Smooth muscle cell (in vitro differentiated cells): ENCODE measurements at regions not wholly inside any gene's neighbourhood (a gene's known extent, or its start where the extent isn't known, plus 50 kb on each side); places are given as distances from the start of the nearest gene placed in this dataset.

Experiments used
- DNase-seq: peaks from one replicate; lab custom pipeline; 2025; ENCODE audit not compliant: unreplicated experiment; lab: John Stamatoyannopoulos, UW
- H2AFZ ChIP-seq: fragments of 200-600 bp; sonication (generic); 2 replicates; pipeline ENCODE4 v1.6.0; 2016; ENCODE audit warnings: antibody characterized with exemption, low read depth, mild to moderate bottlenecking
- H3F3A ChIP-seq: fragments of 200-600 bp; sonication (generic); 2 replicates; pipeline ENCODE4 v1.6.0; 2017; ENCODE audit warnings: antibody characterized with exemption, low read depth
- H3K27ac ChIP-seq: fragments of 200-600 bp; sonication (generic); 2 replicates; pipeline ENCODE4 v1.5.1; 2016; ENCODE audit warnings: low read depth, mild to moderate bottlenecking
- H3K27me3 ChIP-seq: fragments of 200-600 bp; sonication (generic); 2 replicates; pipeline ENCODE4 v1.6.1; 2016; ENCODE audit warnings: low read depth, mild to moderate bottlenecking
- H3K36me3 ChIP-seq: fragments of 200-600 bp; sonication (generic); 2 replicates; pipeline ENCODE4 v1.5.1; 2016; ENCODE audit warnings: low read depth
- H3K4me1 ChIP-seq: fragments of 200-600 bp; sonication (generic); 2 replicates; pipeline ENCODE4 v1.5.1; 2016; ENCODE audit warnings: low read depth
- H3K4me2 ChIP-seq: fragments of 200-600 bp; sonication (generic); 2 replicates; pipeline ENCODE4 v1.6.0; 2016; ENCODE audit warnings: mild to moderate bottlenecking
- H3K4me3 ChIP-seq: fragments of 200-600 bp; sonication (generic); 2 replicates; pipeline ENCODE4 v1.5.1; 2016; ENCODE audit warnings: mild to moderate bottlenecking
- H3K79me2 ChIP-seq: fragments of 200-600 bp; sonication (generic); 2 replicates; pipeline ENCODE4 v1.6.0; 2016; ENCODE audit warnings: low read depth, mild to moderate bottlenecking
- H3K9ac ChIP-seq: fragments of 200-600 bp; sonication (generic); 2 replicates; pipeline ENCODE4 v1.6.0; 2016; ENCODE audit warnings: low read depth
- H3K9me3 ChIP-seq: fragments of 200-600 bp; sonication (generic); replicated peaks from 2 replicates; pipeline ENCODE4 v1.5.1; 2016; ENCODE audit warnings: low read depth
- H4K20me1 ChIP-seq: fragments of 200-600 bp; sonication (generic); 2 replicates; pipeline ENCODE4 v1.6.0; 2016; ENCODE audit warnings: low read depth
- WGBS: methylation state at CpG from one replicate; pipeline ENCODE4 v1.1.7; 2016; ENCODE audit warnings: low lambda C conversion rate; 5-methylcytosine and 5-hydroxymethylcytosine counted together
- TF ChIP-seq, protein P1 (sequence below): fragments of 200-600 bp; sonication (generic); IDR thresholded peaks from 2 replicates; pipeline ENCODE4 v1.5.1; 2017; ENCODE audit warnings: borderline replicate concordance, mild to moderate bottlenecking, antibody characterized with exemption; ENCODE audit not compliant: insufficient read depth, poor library complexity, severe bottlenecking

DNA sequence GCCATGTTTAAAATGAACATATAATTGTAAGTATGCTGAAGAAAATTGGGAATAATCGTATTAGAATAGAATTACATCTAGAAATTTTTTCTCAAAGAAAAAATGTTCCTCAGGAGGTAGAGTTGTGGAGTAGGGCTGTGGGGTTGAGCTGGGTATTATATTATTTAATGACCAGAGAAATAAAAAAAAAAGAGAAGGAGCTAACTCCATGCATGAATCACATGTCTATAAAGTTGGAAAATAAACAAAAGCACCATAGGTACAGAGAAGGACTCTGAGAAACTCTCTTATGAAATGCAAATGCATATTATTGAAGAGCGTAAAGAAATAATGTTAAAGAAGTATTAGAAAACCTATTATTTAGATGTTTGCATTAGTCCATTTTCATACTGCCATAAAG, 405.5 kb downstream of the EFNB2 start:
- Histone ChIP-seq H3K9me3 (no peaks in the 10 kb centered on the region), H3K79me2 (no peaks in the 10 kb centered on the region), H2AFZ (no peak overlapping the region), H4K20me1 (no peaks in the 10 kb centered on the region), H3K36me3 (no peaks in the 10 kb centered on the region), H3K9ac (no peak overlapping the region), H3K27ac (no peak overlapping the region), H3K27me3 (no peaks in the 10 kb centered on the region), H3K4me3 (no peak overlapping the region), H3K4me2 (no peak overlapping the region), H3K4me1 (no peaks in the 10 kb centered on the region), H3F3A (no peaks in the 10 kb centered on the region)
- no peak for DNase-seq
- TF ChIP-seq, protein P1, sequence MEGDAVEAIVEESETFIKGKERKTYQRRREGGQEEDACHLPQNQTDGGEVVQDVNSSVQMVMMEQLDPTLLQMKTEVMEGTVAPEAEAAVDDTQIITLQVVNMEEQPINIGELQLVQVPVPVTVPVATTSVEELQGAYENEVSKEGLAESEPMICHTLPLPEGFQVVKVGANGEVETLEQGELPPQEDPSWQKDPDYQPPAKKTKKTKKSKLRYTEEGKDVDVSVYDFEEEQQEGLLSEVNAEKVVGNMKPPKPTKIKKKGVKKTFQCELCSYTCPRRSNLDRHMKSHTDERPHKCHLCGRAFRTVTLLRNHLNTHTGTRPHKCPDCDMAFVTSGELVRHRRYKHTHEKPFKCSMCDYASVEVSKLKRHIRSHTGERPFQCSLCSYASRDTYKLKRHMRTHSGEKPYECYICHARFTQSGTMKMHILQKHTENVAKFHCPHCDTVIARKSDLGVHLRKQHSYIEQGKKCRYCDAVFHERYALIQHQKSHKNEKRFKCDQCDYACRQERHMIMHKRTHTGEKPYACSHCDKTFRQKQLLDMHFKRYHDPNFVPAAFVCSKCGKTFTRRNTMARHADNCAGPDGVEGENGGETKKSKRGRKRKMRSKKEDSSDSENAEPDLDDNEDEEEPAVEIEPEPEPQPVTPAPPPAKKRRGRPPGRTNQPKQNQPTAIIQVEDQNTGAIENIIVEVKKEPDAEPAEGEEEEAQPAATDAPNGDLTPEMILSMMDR = no peak
- WGBS = 45% methylated on average over 2 of the region's 2 CpGs

GRCh38 chr13:106129273-106129672, 406.2 kb downstream of the EFNB2 start:
- 92% methylated on average over 1 of the region's 1 CpG for whole genome bisulfite sequencing
- no peak for DNase-seq
- Histone ChIP-seq H3K79me2 (no peaks in the 10 kb centered on the region), H3K36me3 (no peaks in the 10 kb centered on the region), H3F3A (no peaks in the 10 kb centered on the region), H3K9ac (no peak overlapping the region), H3K27ac (no peak overlapping the region), H4K20me1 (no peaks in the 10 kb centered on the region), H3K9me3 (no peaks in the 10 kb centered on the region), H3K27me3 (no peaks in the 10 kb centered on the region), H3K4me1 (no peaks in the 10 kb centered on the region), H3K4me2 (no peak overlapping the region), H2AFZ (no peak overlapping the region), H3K4me3 (no peak overlapping the region)
- TF ChIP-seq, protein P1 = no peak

DNA sequence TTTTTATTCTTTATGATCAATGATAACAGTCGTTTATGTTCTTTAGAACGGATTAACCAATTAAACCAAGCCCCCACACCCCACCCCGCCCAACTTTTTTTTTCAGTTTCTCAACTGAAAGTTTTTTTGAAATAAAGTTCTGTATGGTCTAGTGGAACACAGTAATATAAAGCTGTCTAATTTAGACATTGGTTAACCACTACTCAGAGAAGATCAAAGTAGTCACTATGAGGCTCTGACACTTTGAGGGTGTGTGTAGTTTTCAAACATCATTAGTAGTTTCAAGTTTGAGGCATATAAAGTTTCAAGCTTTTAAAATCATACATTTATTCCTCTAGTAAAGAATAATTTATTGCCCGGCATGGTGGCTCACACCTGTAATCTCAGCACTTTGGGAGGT, 413.2 kb downstream of the EFNB2 start:
- no peaks in the 10 kb centered on the region for H3K79me2 ChIP-seq
- H3K27me3 ChIP-seq = no peaks in the 10 kb centered on the region
- H3K4me3 ChIP-seq = no peak overlapping the region
- no peaks in the 10 kb centered on the region for H3F3A ChIP-seq
- TF ChIP-seq, protein P1 = no peak
- H3K27ac ChIP-seq = no peak overlapping the region
- no peaks in the 10 kb centered on the region for H3K36me3 ChIP-seq
- H3K9me3 ChIP-seq = no peaks in the 10 kb centered on the region
- no peaks in the 10 kb centered on the region for H4K20me1 ChIP-seq
- 91% methylated on average over 4 of the region's 4 CpGs for whole genome bisulfite sequencing
- no peak overlapping the region for H2AFZ ChIP-seq
- DNase-seq = no peak
- no peak overlapping the region for H3K9ac ChIP-seq
- H3K4me2 ChIP-seq = no peak overlapping the region
- peaks cover 24% of the 10 kb centered on the region for H3K4me1 ChIP-seq

- Histone ChIP-seq H3K27ac (no peak overlapping the region), H4K20me1 (no peaks in the 10 kb centered on the region), H3K36me3 (no peaks in the 10 kb centered on the region), H3K9ac (no peak overlapping the region), H3K79me2 (no peaks in the 10 kb centered on the region), H3K4me3 (no peak overlapping the region), H3K4me2 (no peak overlapping the region), H3F3A (no peaks in the 10 kb centered on the region), H2AFZ (no peak overlapping the region), H3K4me1 (peaks cover 30% of the 10 kb centered on the region), H3K9me3 (no peaks in the 10 kb centered on the region), H3K27me3 (no peaks in the 10 kb centered on the region)
- TF ChIP-seq, protein P1 = no peak
- 90% methylated on average over 2 of the region's 2 CpGs for WGBS
- DNase-seq = no peak
Measured at GRCh38 chr13:106121173-106121754, 414.2 kb downstream of the EFNB2 start.
